Endothelial cell (in vitro differentiated cells): ENCODE measurements at regions not wholly inside any gene's neighbourhood (a gene's known extent, or its start where the extent isn't known, plus 50 kb on each side); places are given as distances from the start of the nearest gene placed in this dataset.

Experiments
- DNase-seq: peaks from one replicate; pipeline ENCODE4 v3.0.0; 2021; ENCODE audit warnings: low spot score
- H3K27ac Mint-ChIP-seq: one replicate; pipeline ENCODE4 v1.8.0; 2021; ENCODE audit warnings: mixed read lengths, inconsistent platforms; ENCODE audit not compliant: unreplicated experiment
- H3K27me3 Mint-ChIP-seq: one replicate; pipeline ENCODE4 v1.8.0; 2021; ENCODE audit warnings: mild to moderate bottlenecking, moderate library complexity, mixed read lengths, inconsistent platforms; ENCODE audit not compliant: unreplicated experiment
- H3K36me3 Mint-ChIP-seq: one replicate; pipeline ENCODE4 v1.8.0; 2021; ENCODE audit warnings: mild to moderate bottlenecking, low read depth, mixed read lengths, inconsistent platforms; ENCODE audit not compliant: unreplicated experiment
- H3K4me1 Mint-ChIP-seq: one replicate; pipeline ENCODE4 v1.8.0; 2021; ENCODE audit warnings: mild to moderate bottlenecking, mixed read lengths, inconsistent platforms; ENCODE audit not compliant: unreplicated experiment
- H3K4me3 Mint-ChIP-seq: one replicate; pipeline ENCODE4 v1.8.0; 2021; ENCODE audit warnings: mild to moderate bottlenecking, mixed read lengths, inconsistent platforms; ENCODE audit not compliant: unreplicated experiment
- H3K9me3 Mint-ChIP-seq: one replicate; pipeline ENCODE4 v1.8.0; 2021; ENCODE audit warnings: mixed read lengths, inconsistent platforms; ENCODE audit not compliant: unreplicated experiment
- CTCF ChIP-seq: fragments of 200-600 bp; sonication (generic); IDR thresholded peaks from one replicate; pipeline ENCODE4 v1.5.0; 2021; ENCODE audit warnings: antibody characterized with exemption; ENCODE audit not compliant: unreplicated experiment

- Mint-ChIP-seq H3K4me3 (no peak overlapping the region), H3K9me3 (no peaks in the 10 kb centered on the region), H3K36me3 (no peaks in the 10 kb centered on the region), H3K4me1 (no peaks in the 10 kb centered on the region), H3K27ac (no peak overlapping the region), H3K27me3 (no peaks in the 10 kb centered on the region)
- DNase-seq, result no peak
- no peak for TF ChIP-seq CTCF
These were observed 490.6 kb upstream of the POU3F2 start for GRCh38 chr6:98343797-98344196.

DNA sequence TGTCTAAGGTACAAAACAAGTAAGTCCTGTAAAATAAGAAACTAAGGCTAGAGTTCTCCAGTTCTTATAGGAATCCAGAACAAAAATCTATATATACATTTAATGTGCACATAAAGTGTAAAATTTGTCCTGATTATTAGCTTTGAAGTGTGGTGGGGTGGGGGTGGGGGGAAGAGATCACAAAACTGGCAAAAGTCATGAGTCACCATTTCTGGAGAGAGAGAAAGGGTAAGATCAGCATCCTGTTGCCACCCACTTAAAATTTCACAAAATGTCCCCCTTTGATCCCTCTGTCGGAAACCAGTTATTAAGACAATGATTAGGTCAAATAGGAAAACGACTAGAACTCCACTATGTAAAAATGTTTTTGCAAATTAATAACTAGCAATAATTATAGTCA, 482.0 kb upstream of the POU3F2 start:
- no peaks in the 10 kb centered on the region for H3K27me3 Mint-ChIP-seq
- TF ChIP-seq CTCF, result no peak

DNA sequence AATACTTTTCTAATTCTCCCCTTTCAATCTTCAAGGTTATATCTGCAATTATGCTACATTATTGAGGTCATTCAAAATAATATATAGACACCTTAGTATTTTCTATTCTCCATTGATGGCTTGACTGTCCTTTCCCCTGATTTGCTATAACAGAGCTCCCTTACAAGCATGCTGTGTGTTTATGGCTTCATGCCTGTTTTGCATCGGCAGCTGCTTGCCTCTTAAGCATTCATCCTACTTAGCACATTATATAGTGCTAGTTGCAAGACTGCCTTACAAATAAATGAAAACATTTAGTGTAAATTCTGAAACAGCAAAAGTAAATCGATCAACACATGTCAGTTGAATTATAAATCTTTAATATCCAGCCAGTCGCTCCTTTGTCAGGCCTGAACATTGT, 476.2 kb upstream of the POU3F2 start:
- TF ChIP-seq CTCF, result no peak
- H3K36me3 Mint-ChIP-seq, result no peaks in the 10 kb centered on the region
- DNase-seq, result no peak
- no peaks in the 10 kb centered on the region for H3K9me3 Mint-ChIP-seq
- no peaks in the 10 kb centered on the region for H3K4me1 Mint-ChIP-seq
- H3K27me3 Mint-ChIP-seq, result peaks cover 2% of the 10 kb centered on the region
- no peak overlapping the region for H3K27ac Mint-ChIP-seq
- H3K4me3 Mint-ChIP-seq, result no peak overlapping the region

More for the DNA sequence above, 482.0 kb upstream of the POU3F2 start:
- H3K36me3 Mint-ChIP-seq, result no peaks in the 10 kb centered on the region
- H3K4me3 Mint-ChIP-seq, result no peak overlapping the region
- H3K4me1 Mint-ChIP-seq, result no peaks in the 10 kb centered on the region
- no peaks in the 10 kb centered on the region for H3K9me3 Mint-ChIP-seq
- no peak for DNase-seq
- H3K27ac Mint-ChIP-seq, result no peak overlapping the region

DNA sequence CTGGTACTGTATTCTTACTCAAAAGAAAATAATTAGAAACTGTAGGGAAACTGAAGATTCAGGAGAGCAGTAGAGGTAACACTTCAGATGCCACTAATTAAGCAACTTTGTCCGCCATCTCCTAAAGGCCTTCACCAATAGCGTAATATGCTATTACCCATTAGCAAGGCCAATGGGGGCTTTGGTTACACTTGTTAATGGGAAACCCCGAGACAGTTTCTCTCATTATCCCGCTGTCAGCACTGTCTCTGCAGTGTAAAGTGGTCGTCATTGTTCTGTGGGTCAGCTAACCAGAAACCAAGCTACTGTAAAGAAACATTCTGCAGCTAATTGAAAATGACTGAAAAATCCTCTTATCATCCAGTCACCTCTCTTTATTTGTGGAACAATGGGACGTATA, 468.0 kb upstream of the POU3F2 start:
- no peak for TF ChIP-seq CTCF
- Mint-ChIP-seq H3K27ac (no peak overlapping the region), H3K36me3 (no peaks in the 10 kb centered on the region), H3K4me3 (no peak overlapping the region), H3K9me3 (no peaks in the 10 kb centered on the region), H3K27me3 (peaks cover 2% of the 10 kb centered on the region), H3K4me1 (no peaks in the 10 kb centered on the region)
- DNase-seq, result no peak

DNA sequence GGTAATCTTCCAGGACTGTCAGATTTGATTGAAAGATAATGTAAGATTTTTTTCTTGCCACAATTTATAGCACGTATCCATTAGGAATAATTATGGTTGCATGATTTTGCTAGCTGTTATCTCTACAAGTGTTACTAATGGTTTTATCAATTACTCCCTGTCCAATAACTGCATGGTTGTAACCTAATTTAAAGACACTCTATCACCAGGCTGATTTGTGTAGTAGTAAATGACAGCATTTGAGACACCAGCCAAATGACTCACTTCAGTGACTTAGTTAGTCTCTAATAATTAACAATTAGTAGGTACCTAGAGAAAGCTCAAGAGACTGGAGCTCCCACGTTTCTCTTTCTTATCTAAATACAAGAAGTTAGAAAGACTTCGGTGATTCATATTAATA, 453.8 kb upstream of the POU3F2 start:
- Mint-ChIP-seq H3K4me1 (no peaks in the 10 kb centered on the region), H3K36me3 (no peaks in the 10 kb centered on the region), H3K4me3 (no peak overlapping the region), H3K27ac (no peak overlapping the region), H3K9me3 (no peaks in the 10 kb centered on the region), H3K27me3 (no peaks in the 10 kb centered on the region)
- no peak for TF ChIP-seq CTCF
- no peak for DNase-seq
